Fibroblast of lung (primary cell): ENCODE measurements at regions not wholly inside any gene's neighbourhood (a gene's known extent, or its start where the extent isn't known, plus 50 kb on each side); places are given as distances from the start of the nearest gene placed in this dataset.

Source experiments
- CTCF ChIP-seq, 2 donors: IDR thresholded peaks in 1 of 2; conservative IDR thresholded peaks in 1 of 2; 1 replicate in 1 of 2; 2 replicates in 1 of 2; pipeline ENCODE4 v1.5.1; 2011 to 2012; ENCODE audit warnings: low read length in 2 of 2, control low read depth in 1 of 2, inconsistent platforms in 1 of 2, low read depth in 1 of 2, mild to moderate bottlenecking in 1 of 2
- EZH2 ChIP-seq: IDR thresholded peaks from 2 replicates; pipeline ENCODE4 v1.5.1; 2012; ENCODE audit warnings: low read length, control low read depth, mild to moderate bottlenecking; ENCODE audit errors: missing control alignments

GRCh38 chr1:229157480-229157879, 113.4 kb upstream of the RAB4A start:
- no peak for TF ChIP-seq CTCF (conservative IDR thresholded peaks at IDR 0.05 in 1 of 2, IDR thresholded peaks at IDR 0.05 in 1 of 2; ENCODE audit: low read depth in 1 of 2, low read length in 2 of 2)
- no peak for TF ChIP-seq EZH2
